Liver (tissue), 8 donors: ENCODE measurements at regions not wholly inside any gene's neighbourhood (a gene's known extent, or its start where the extent isn't known, plus 50 kb on each side); places are given as distances from the start of the nearest gene placed in this dataset.

Experiments
- DNase-seq: peaks from one replicate; pipeline ENCODE4 v3.0.0-alpha.2; 2017; ENCODE audit warnings: low spot score
- H3K27ac ChIP-seq, 2 donors: one replicate each; pipeline ENCODE4 v1.7.0; 2013; ENCODE audit warnings: inconsistent platforms in 2 of 2, low read length in 2 of 2, control low read depth in 1 of 2, low read depth in 1 of 2, mild to moderate bottlenecking in 1 of 2
- H3K27me3 ChIP-seq, 4 donors: one replicate each; pipeline versions ENCODE4 v1.6.1 to v1.7.0; 2013; ENCODE audit warnings: low read length in 3 of 4, inconsistent platforms in 1 of 4, mild to moderate bottlenecking in 1 of 4, moderate library complexity in 1 of 4; ENCODE audit not compliant: control insufficient read depth in 4 of 4, insufficient read depth in 4 of 4
- H3K36me3 ChIP-seq, 4 donors: one replicate each; pipeline versions ENCODE4 v1.6.1 to v1.7.0; 2013; ENCODE audit warnings: low read length in 3 of 4, mild to moderate bottlenecking in 3 of 4, low read depth in 1 of 4, moderate library complexity in 1 of 4; ENCODE audit not compliant: control insufficient read depth in 4 of 4, insufficient read depth in 3 of 4
- H3K4me1 ChIP-seq, 4 donors: one replicate each; pipeline versions ENCODE4 v1.6.1 to v1.7.0; 2013; ENCODE audit warnings: low read length in 3 of 4, mild to moderate bottlenecking in 3 of 4, moderate library complexity in 1 of 4; ENCODE audit not compliant: control insufficient read depth in 4 of 4, insufficient read depth in 4 of 4
- H3K4me3 ChIP-seq, 3 donors: one replicate each; pipeline versions ENCODE4 v1.6.1 to v1.7.0; 2013; ENCODE audit warnings: low read length in 3 of 3, control low read depth in 1 of 3, low read depth in 1 of 3, mild to moderate bottlenecking in 1 of 3
- H3K9ac ChIP-seq, 2 donors: one replicate each; pipeline ENCODE4 v1.7.0; 2013; ENCODE audit warnings: low read length in 2 of 2, mild to moderate bottlenecking in 2 of 2, moderate library complexity in 2 of 2, control low read depth in 1 of 2, low read depth in 1 of 2
- H3K9me3 ChIP-seq, 4 donors: one replicate each; pipeline versions ENCODE4 v1.6.1 to v1.7.0; 2013; ENCODE audit warnings: low read length in 3 of 4; ENCODE audit not compliant: control insufficient read depth in 4 of 4
- FOXA2 ChIP-seq: IDR thresholded peaks from 2 replicates; pipeline ENCODE4 v1.6.1; 2016; ENCODE audit warnings: antibody characterized with exemption
- GABPA ChIP-seq, 2 donors: IDR thresholded peaks in 1 of 2; conservative IDR thresholded peaks in 1 of 2; 2 replicates each; pipeline ENCODE4 v1.6.1; 2016; ENCODE audit warnings: antibody characterized with exemption in 2 of 2, mild to moderate bottlenecking in 1 of 2, moderate library complexity in 1 of 2
- HNF4G ChIP-seq: IDR thresholded peaks from 2 replicates; pipeline ENCODE4 v1.6.1; 2016; ENCODE audit warnings: antibody characterized with exemption
- JUND ChIP-seq, 2 donors: IDR thresholded peaks; 2 replicates each; pipeline ENCODE4 v1.6.1; 2016; ENCODE audit warnings: antibody characterized with exemption in 2 of 2
- RAD21 ChIP-seq, 2 donors: IDR thresholded peaks; 2 replicates each; pipeline ENCODE4 v1.6.1; 2016; ENCODE audit warnings: antibody characterized with exemption in 2 of 2, mild to moderate bottlenecking in 2 of 2
- RXRA ChIP-seq, 2 donors: IDR thresholded peaks; 2 replicates each; pipeline ENCODE4 v1.6.1; 2017 to 2018; ENCODE audit warnings: antibody characterized with exemption in 2 of 2, mild to moderate bottlenecking in 1 of 2
- SP1 ChIP-seq: IDR thresholded peaks from 2 replicates; pipeline ENCODE4 v1.6.1; 2018; ENCODE audit warnings: antibody characterized with exemption, mild to moderate bottlenecking
- YY1 ChIP-seq: IDR thresholded peaks from 2 replicates; pipeline ENCODE4 v1.6.1; 2016; ENCODE audit warnings: antibody characterized with exemption, mild to moderate bottlenecking
- WGBS: extraction: QIAGEN DNeasy Blood & Tissue Kit; methylation state at CpG from one replicate; pipeline ENCODE4 v1.1.7; 2013; 5-methylcytosine and 5-hydroxymethylcytosine counted together
- TF ChIP-seq, protein P1 (sequence below): fragments of 150-350 bp; IDR thresholded peaks from 2 replicates; pipeline ENCODE4 v1.5.1; 2017; ENCODE audit warnings: improper control_type of control experiment, low read depth, low read length; ENCODE audit not compliant: missing input control
- TF ChIP-seq, protein P2 (sequence below): IDR thresholded peaks from 2 replicates; pipeline ENCODE4 v1.6.1; 2016; ENCODE audit warnings: antibody characterized with exemption, mild to moderate bottlenecking
- TF ChIP-seq, protein P3 (sequence below): IDR thresholded peaks from 2 replicates; pipeline ENCODE4 v1.6.1; 2016; ENCODE audit warnings: antibody characterized with exemption
- donor health status: healthy.
- donor health status: healthy.
- donor health status: healthy.
- donor health status: healthy.
- donor health status: healthy.

DNA sequence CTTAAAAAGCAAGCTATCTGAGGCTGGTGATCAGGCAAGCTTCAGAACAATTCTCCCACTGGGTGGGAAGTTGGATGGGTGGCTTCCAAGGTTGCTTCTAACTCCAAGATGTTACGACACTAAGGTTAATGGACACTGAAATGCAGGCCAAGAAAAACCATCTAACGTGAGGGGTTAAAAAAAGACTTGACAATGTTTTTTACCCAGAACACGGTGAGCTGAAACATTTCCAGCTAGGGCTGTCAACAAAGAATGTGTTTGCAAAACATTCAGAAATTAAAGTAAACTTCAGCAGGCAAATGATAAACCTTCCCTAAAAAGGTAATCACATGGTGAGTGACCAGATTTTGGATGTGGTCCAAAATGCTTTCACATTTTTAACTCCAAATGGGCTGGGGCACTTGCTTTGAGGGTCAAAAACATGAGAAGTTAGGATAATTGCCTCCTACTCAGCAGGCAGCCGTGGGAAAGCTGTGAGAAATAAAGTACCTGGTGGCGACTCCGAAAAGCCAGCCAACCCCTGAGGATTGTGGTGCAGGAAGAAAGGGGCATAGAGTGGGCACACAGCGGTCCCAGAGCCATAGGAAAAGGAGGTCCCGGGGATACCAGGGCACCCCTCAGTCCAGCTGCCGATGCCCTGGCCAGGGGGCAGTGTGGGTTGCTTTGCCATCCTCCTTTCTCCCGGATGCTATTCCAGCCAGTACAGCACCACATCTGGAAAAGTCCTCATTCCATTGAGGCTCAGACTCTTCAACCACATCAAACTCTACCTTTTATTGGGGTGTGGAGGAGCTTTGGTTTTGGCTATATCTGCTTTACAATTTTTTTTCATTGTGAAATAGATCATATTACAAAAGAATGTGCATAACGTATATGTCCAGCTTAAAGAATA lies 90.0 kb upstream of the ATL2 start:
- Histone ChIP-seq H3K27ac (no peak overlapping the region), H3K9ac (no peak overlapping the region)
- TF ChIP-seq RXRA (IDR thresholded peaks at IDR 0.05), result peak in 1 of 2 donors; percentile 23
- TF ChIP-seq, protein P1, sequence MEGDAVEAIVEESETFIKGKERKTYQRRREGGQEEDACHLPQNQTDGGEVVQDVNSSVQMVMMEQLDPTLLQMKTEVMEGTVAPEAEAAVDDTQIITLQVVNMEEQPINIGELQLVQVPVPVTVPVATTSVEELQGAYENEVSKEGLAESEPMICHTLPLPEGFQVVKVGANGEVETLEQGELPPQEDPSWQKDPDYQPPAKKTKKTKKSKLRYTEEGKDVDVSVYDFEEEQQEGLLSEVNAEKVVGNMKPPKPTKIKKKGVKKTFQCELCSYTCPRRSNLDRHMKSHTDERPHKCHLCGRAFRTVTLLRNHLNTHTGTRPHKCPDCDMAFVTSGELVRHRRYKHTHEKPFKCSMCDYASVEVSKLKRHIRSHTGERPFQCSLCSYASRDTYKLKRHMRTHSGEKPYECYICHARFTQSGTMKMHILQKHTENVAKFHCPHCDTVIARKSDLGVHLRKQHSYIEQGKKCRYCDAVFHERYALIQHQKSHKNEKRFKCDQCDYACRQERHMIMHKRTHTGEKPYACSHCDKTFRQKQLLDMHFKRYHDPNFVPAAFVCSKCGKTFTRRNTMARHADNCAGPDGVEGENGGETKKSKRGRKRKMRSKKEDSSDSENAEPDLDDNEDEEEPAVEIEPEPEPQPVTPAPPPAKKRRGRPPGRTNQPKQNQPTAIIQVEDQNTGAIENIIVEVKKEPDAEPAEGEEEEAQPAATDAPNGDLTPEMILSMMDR, result no peak

DNA sequence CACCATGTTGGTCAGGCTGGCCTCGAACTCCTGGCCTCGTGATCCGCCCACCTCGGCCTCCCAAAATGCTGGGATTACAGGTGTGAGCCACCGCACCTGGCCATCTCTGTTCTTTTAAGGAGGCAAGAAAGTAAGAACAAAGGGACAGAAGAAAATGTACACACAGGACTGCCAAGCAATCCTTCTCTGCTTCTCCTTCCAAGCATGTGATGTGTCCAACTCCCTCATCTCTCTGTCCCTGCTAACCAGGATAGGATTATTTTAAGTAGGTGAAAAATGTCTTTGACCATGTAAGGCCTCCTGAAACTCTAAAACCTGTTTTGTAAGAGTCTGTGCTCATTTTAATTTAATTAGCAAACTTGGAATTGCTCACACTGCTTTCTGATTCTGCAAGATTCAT lies 89.3 kb upstream of the ATL2 start:
- Histone ChIP-seq H3K9me3 (no peaks in the 10 kb centered on the region), H3K27me3 (no peaks in the 10 kb centered on the region), H3K4me3 (no peak overlapping the region), H3K9ac (no peak overlapping the region), H3K27ac (no peak overlapping the region), H3K36me3 (no peaks in the 10 kb centered on the region), H3K4me1 (no peaks in the 10 kb centered on the region)
- 96% methylated on average over 5 of the region's 5 CpGs for WGBS
- no peak for DNase-seq
- TF ChIP-seq, protein P2, sequence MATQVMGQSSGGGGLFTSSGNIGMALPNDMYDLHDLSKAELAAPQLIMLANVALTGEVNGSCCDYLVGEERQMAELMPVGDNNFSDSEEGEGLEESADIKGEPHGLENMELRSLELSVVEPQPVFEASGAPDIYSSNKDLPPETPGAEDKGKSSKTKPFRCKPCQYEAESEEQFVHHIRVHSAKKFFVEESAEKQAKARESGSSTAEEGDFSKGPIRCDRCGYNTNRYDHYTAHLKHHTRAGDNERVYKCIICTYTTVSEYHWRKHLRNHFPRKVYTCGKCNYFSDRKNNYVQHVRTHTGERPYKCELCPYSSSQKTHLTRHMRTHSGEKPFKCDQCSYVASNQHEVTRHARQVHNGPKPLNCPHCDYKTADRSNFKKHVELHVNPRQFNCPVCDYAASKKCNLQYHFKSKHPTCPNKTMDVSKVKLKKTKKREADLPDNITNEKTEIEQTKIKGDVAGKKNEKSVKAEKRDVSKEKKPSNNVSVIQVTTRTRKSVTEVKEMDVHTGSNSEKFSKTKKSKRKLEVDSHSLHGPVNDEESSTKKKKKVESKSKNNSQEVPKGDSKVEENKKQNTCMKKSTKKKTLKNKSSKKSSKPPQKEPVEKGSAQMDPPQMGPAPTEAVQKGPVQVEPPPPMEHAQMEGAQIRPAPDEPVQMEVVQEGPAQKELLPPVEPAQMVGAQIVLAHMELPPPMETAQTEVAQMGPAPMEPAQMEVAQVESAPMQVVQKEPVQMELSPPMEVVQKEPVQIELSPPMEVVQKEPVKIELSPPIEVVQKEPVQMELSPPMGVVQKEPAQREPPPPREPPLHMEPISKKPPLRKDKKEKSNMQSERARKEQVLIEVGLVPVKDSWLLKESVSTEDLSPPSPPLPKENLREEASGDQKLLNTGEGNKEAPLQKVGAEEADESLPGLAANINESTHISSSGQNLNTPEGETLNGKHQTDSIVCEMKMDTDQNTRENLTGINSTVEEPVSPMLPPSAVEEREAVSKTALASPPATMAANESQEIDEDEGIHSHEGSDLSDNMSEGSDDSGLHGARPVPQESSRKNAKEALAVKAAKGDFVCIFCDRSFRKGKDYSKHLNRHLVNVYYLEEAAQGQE, result no peak
- TF ChIP-seq, protein P1, result no peak
- TF ChIP-seq GABPA (IDR thresholded peaks at IDR 0.05 in 1 of 2, conservative IDR thresholded peaks at IDR 0.05 in 1 of 2), result no peak
- TF ChIP-seq JUND (IDR thresholded peaks at IDR 0.05), result no peak
- TF ChIP-seq, protein P3, sequence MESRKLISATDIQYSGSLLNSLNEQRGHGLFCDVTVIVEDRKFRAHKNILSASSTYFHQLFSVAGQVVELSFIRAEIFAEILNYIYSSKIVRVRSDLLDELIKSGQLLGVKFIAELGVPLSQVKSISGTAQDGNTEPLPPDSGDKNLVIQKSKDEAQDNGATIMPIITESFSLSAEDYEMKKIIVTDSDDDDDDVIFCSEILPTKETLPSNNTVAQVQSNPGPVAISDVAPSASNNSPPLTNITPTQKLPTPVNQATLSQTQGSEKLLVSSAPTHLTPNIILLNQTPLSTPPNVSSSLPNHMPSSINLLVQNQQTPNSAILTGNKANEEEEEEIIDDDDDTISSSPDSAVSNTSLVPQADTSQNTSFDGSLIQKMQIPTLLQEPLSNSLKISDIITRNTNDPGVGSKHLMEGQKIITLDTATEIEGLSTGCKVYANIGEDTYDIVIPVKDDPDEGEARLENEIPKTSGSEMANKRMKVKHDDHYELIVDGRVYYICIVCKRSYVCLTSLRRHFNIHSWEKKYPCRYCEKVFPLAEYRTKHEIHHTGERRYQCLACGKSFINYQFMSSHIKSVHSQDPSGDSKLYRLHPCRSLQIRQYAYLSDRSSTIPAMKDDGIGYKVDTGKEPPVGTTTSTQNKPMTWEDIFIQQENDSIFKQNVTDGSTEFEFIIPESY, result no peak
- TF ChIP-seq RAD21 (IDR thresholded peaks at IDR 0.05), result no peak
- TF ChIP-seq HNF4G, result no peak
- TF ChIP-seq YY1, result no peak
- TF ChIP-seq FOXA2, result no peak
- TF ChIP-seq RXRA (IDR thresholded peaks at IDR 0.05), result no peak
- no peak for TF ChIP-seq SP1

More for the DNA sequence above, 90.0 kb upstream of the ATL2 start:
- no peaks in the 10 kb centered on the region for H3K9me3 ChIP-seq
- no peak overlapping the region for H3K4me3 ChIP-seq
- WGBS, result 71% methylated on average over 11 of the region's 11 CpGs
- H3K27me3 ChIP-seq, result no peaks in the 10 kb centered on the region
- no peaks in the 10 kb centered on the region for H3K36me3 ChIP-seq
- H3K4me1 ChIP-seq, result no peaks in the 10 kb centered on the region
- DNase-seq, result no peak
